GM03348 (cell line): ENCODE measurements at regions not wholly inside any gene's neighbourhood (a gene's known extent, or its start where the extent isn't known, plus 50 kb on each side); places are given as distances from the start of the nearest gene placed in this dataset.

Experiments
- DNase-seq: peaks from one replicate; pipeline ENCODE4 v3.0.0; 2012; ENCODE audit warnings: low spot score

DNA sequence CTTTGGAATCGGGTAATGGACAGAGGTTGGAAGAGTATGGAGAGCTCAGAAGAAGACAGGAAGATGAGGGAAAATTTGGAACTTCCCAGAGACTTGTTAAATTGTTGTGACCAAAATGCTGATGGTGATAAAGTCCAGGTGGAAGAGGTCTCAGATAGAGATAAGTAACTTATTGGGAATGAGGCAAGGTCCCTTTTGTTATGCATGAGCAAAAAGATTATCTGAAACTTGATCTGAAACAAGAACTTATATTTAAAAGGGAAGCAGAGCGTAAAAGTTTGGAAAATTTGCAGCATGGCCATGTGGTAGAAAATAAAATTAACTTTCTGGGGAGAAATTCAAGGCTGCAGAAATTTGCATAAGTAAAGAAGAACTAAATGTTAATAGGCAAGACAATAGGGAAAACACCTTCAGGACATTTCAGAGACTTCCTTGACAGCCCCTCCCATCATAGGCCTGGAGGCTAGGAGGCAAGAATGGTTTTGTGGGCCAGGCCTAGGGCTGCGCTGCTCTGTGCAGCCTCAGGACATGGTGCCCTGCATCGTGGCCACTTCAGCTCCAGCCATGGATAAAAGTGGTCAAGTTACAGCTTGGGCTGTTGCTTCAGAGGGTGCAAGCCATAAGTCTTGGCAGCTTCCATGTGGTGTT, 425.7 kb upstream of the PRICKLE1 start:
- DNase-seq = no peak

- no peak for DNase-seq
These were observed 421.9 kb upstream of the PRICKLE1 start for GRCh38 chr12:43011383-43011926.

DNA sequence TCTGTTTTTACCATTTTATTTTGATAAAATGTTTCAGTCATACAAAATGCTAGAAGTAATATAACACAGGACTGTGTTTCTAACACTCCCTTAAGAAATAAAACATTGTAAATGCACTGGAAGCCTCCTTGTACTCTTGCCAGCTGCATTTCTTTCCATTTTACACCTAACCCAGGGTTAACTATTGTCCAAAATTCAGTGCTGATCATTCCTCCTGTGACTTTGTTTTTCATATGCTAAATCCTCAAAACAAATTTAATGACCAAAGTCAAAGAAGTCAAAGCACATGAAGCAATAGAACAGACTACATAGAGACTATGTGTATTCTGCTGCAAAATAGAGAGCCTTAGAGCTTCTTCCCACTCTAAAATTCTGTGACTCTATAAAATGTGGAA, 420.3 kb upstream of the PRICKLE1 start:
- no peak for DNase-seq

GRCh38 chr12:43008953-43009845, 419.7 kb upstream of the PRICKLE1 start:
- no peak for DNase-seq

DNA sequence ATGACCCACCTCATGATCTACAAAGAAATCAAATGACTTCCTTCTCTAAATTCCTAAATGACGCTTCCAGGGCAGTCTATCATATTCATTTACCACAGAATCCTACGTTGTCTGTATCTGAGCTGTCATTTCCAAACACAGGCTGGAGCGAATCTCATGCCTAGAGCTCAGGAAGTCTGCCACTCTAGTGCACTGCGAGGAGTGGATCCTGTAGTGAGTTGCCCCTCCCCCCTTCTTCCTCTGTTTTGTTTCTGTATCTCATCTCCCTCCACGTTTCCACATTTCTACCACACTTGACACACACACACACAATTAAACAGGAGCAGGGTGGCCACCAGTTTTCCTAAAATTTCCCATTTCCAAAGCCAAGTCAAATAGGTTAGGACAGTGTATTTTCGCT, 415.4 kb upstream of the PRICKLE1 start:
- DNase-seq = no peak

- no peak for DNase-seq
These were observed 414.6 kb upstream of the PRICKLE1 start for GRCh38 chr12:43004141-43004540.

DNA sequence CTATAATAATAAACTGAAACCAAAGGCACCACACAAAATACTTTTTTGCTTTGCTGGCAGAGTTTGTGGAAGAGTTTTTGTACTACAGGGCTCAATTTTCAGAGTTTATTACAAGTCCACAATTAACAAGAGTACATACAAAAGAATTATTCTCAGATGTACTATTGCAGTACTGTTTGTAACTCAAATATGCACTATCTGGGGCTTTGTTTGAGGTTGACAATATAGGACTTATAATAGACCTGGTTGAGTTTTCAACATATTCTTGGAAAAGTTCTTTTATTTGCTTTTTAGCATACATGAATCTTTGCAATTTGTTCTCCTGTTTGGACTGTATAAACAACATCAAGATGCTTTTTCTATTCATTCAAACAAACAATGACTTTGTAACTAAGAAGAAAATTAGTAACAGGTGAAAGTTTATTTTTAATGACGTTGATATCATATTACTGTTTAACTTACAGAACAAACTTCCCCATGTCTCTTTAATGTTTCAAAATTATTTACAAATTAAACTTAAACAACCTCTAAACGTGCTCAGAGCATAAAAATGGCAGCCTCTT, 407.4 kb upstream of the PRICKLE1 start:
- no peak for DNase-seq

DNA sequence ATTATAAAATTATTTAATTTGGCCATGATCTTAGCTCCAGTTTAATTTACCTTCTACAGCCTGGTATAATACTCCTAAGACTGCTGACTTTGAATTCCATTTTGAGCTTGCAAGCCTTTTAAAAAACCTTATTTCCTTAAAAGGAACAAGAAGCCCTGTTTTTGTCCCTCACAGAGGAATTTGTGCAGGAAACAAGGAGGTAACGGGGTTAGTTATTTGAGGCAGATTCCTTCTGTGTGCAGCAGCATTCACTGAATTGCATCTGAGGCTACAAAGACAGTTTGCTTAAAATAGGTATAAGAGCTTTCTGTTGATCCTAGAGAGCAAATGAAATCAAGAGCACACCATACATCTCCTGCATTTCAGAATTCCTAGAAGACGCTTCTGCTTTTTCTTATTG, 403.3 kb upstream of the PRICKLE1 start:
- no peak for DNase-seq

DNA sequence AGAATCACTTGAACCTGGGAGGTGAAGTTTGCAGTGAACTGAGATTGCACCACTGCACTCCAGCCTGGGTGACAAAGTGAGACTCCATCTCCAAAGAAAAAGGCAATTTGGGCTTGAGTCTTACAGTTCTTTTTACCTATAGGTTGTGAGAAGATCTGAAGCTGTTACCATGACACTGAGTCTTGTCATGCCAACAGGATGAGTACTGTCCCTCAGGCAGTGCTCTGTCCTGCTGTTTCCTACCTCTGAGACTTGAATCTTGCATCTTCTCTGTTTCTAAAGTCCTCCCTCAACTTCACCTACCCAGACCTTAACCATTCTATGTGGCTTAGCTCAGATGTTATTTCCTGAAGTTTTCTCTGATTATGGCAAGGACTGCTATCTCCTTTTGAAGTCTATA, 400.8 kb upstream of the PRICKLE1 start:
- no peak for DNase-seq

DNA sequence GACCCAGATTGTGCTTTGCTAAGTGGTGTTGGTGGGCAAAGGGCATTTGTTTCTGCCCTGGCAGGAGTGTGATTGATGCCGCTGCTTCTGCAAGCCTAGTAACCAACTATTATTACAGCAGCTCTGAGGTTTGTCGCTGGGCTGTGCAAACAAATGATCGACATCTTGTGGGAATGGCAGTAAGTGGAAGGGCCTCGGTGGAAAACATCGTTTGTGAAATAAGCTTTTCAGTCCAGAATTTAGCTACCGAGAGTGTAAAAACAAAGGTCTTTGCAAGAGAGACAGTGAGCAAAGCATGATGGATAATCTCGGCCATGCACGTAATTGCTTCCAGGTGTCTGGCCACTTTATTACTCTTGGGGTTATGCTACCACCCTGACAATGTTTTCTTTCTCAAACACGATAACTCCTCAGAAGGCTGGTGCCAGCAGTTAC, 397.7 kb upstream of the PRICKLE1 start:
- no peak for DNase-seq

- DNase-seq = no peak
These were observed 396.0 kb upstream of the PRICKLE1 start for GRCh38 chr12:42985506-42985905.

DNA sequence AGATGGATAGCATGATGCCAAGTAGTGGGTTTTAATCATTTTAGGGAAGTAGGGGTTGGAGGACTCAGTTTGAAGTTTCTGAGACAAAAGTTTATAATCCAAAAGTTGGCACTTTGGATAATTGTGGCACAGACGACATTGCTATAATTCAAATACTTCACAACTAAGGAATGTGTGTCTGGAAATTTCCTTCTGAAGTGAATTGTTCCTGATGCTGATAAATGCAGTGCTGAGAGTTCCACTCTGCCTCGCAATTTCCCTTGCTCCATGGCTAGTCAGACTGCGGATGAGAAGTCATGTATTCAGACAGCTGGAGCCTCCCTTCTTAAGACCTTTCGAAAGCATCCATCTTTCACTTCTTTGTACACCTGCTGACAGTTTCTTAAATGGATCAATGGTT, 393.3 kb upstream of the PRICKLE1 start:
- no peak for DNase-seq

- no peak for DNase-seq
These were observed 391.8 kb upstream of the PRICKLE1 start for GRCh38 chr12:42981379-42981778.

- DNase-seq = no peak
These were observed 390.9 kb upstream of the PRICKLE1 start for GRCh38 chr12:42980441-42980840.

GRCh38 chr12:42979746-42980145, 390.2 kb upstream of the PRICKLE1 start:
- no peak for DNase-seq

DNA sequence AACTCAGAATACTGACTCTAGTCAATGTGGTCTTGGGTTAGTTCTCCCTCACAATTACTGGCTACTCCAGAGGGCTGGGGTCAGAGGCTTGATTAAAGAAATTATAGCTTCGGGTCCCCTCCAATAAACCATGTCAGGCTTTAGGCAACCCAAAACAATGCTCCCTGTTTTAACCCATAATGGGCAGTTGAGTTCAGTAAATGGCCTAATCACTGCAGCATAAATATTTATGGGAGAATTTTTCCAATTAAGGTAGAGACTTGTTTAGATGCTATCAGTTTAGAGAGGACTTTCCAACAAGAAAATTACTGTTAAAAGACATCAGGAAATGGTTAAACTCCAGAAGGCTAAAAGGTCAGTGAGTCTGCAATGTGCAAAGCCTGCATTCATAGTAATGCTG, 389.2 kb upstream of the PRICKLE1 start:
- DNase-seq = no peak

GRCh38 chr12:42977451-42978230, 388.1 kb upstream of the PRICKLE1 start:
- DNase-seq = no peak

DNA sequence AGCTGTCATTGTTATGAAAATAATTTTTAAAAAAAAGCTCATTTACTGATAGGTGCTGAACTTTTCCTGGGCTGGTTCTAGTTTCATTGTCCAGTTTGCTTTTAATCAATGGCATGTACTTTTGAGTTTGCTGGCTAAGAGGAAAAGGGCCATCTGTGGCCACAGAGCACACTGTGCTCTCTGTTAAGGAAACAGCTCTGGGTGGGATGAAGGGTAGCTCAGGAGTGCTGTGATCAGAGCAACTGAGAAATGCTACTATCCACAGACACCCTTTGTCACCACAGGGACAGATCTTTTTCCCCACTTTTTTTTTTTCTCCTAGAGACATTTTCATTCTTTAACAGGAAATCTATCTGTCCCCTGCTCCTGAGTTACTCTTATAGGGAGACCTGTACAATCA, 387.1 kb upstream of the PRICKLE1 start:
- DNase-seq = no peak

GRCh38 chr12:42976122-42976521, 386.6 kb upstream of the PRICKLE1 start:
- DNase-seq = no peak

- DNase-seq = no peak
These were observed 379.8 kb upstream of the PRICKLE1 start for GRCh38 chr12:42969355-42969754.

- no peak for DNase-seq
These were observed 378.9 kb upstream of the PRICKLE1 start for GRCh38 chr12:42968426-42968825.

DNA sequence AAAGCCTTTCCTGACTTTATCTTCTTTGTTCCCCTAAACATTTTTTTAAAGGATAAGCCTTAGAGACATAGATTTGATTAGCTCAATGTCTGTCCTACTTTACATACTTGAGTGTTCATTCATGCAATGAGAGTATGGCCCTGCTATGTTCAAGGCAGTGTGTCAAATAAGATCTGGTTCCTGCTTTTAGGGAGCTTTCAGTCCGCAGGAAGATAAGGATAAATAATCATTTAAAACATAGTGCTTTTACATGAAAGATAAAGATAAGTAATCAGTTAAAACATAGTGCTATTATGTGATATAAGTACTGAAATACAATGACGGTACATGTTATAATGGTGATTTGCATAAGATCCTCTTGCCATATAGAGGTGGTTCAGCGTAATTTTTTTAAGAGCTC, 378.3 kb upstream of the PRICKLE1 start:
- no peak for DNase-seq
